Mesendoderm (in vitro differentiated cells): ENCODE measurements at regions not wholly inside any gene's neighbourhood (a gene's known extent, or its start where the extent isn't known, plus 50 kb on each side); places are given as distances from the start of the nearest gene placed in this dataset.

ENCODE experiments used
- DNase-seq: peaks from one replicate; pipeline ENCODE4 v3.0.0; 2013
- H2AK5ac ChIP-seq: 2 replicates; pipeline ENCODE4 v1.6.1; 2013; ENCODE audit warnings: low read length, inconsistent platforms
- H2BK120ac ChIP-seq: 2 replicates; pipeline ENCODE4 v1.6.1; 2013; ENCODE audit warnings: low read depth, mild to moderate bottlenecking, low read length, moderate library complexity, mixed read lengths
- H2BK15ac ChIP-seq: replicated peaks from 2 replicates; pipeline ENCODE4 v1.6.1; 2013; ENCODE audit warnings: low read depth, mild to moderate bottlenecking, moderate library complexity
- H2BK5ac ChIP-seq: 2 replicates; pipeline ENCODE4 v1.6.1; 2013; ENCODE audit warnings: low read length, inconsistent platforms
- H3K18ac ChIP-seq: 2 replicates; pipeline ENCODE4 v1.6.1; 2013; ENCODE audit warnings: mild to moderate bottlenecking, low read length, mixed read lengths
- H3K23ac ChIP-seq: one replicate; pipeline ENCODE4 v1.6.1; 2013; ENCODE audit warnings: low read length
- H3K27ac ChIP-seq: 2 replicates; pipeline ENCODE4 v1.5.1; 2013; ENCODE audit warnings: low read depth, mild to moderate bottlenecking, inconsistent platforms, low read length, moderate library complexity
- H3K27me3 ChIP-seq: 2 replicates; pipeline ENCODE4 v1.6.1; 2013; ENCODE audit warnings: low read length, control low read depth, mild to moderate bottlenecking, inconsistent platforms; ENCODE audit not compliant: insufficient read depth, poor library complexity
- H3K36me3 ChIP-seq: 2 replicates; pipeline ENCODE4 v1.6.1; 2013; ENCODE audit warnings: low read length, inconsistent platforms; ENCODE audit not compliant: control insufficient read depth, insufficient read depth
- H3K4ac ChIP-seq: one replicate; pipeline ENCODE4 v1.6.1; 2013; ENCODE audit warnings: low read depth, mild to moderate bottlenecking, low read length, moderate library complexity
- H3K4me1 ChIP-seq: 2 replicates; pipeline ENCODE4 v1.6.1; 2013; ENCODE audit warnings: low read depth, low read length, inconsistent platforms; ENCODE audit not compliant: control insufficient read depth
- H3K4me2 ChIP-seq: 2 replicates; pipeline ENCODE4 v1.6.1; 2013; ENCODE audit warnings: low read length
- H3K4me3 ChIP-seq: 2 replicates; pipeline ENCODE4 v1.5.1; 2013; ENCODE audit warnings: mild to moderate bottlenecking, low read length
- H3K56ac ChIP-seq: one replicate; pipeline ENCODE4 v1.6.1; 2013; ENCODE audit warnings: low read length
- H3K79me1 ChIP-seq: 2 replicates; pipeline ENCODE4 v1.6.1; 2013; ENCODE audit warnings: low read length, inconsistent platforms
- H3K79me2 ChIP-seq: 2 replicates; pipeline ENCODE4 v1.6.1; 2013; ENCODE audit warnings: mild to moderate bottlenecking, low read length; ENCODE audit not compliant: control insufficient read depth, insufficient read depth
- H3K9ac ChIP-seq: 2 replicates; pipeline ENCODE4 v1.6.1; 2013; ENCODE audit warnings: low read length, inconsistent platforms
- H4K5ac ChIP-seq: one replicate; pipeline ENCODE4 v1.6.1; 2013; ENCODE audit warnings: low read length
- H4K8ac ChIP-seq: one replicate; pipeline ENCODE4 v1.6.1; 2013; ENCODE audit warnings: low read depth, mild to moderate bottlenecking, control low read depth, low read length, moderate library complexity
- WGBS: extraction: QIAGEN DNeasy Blood & Tissue Kit; methylation state at CpG from one replicate; pipeline ENCODE4 v1.1.7; 2013; ENCODE audit warnings: low lambda C conversion rate, missing lambda C conversion rate; ENCODE audit not compliant: insufficient coverage; ENCODE audit errors: extremely low coverage; 5-methylcytosine and 5-hydroxymethylcytosine counted together

DNA sequence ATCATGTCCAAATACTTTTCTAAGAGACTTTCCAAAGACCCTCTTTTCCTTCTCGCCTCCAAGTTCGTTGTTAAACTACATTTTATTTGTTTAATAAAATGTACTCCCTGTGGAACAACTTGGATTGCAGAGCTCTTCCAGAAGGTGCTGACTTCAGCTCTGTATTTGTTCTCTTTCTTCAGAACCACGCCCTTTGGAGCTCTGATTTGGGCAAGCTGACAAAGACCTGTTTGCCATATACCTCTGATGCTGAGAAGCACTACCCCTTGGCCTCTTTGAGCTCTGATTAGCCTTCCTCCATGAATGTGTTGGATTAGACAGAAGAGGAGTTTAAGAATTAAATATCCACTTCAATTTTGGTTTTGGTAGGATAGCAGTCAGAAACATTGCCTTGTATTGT, 815.1 kb upstream of the POU3F4 start:
- H4K8ac ChIP-seq: no peak overlapping the region
- no peaks in the 10 kb centered on the region for H3K36me3 ChIP-seq
- no peaks in the 10 kb centered on the region for H3K4me1 ChIP-seq
- H3K79me2 ChIP-seq: no peaks in the 10 kb centered on the region
- no peaks in the 10 kb centered on the region for H3K27me3 ChIP-seq
- no peak overlapping the region for H3K23ac ChIP-seq
- no peak overlapping the region for H3K4ac ChIP-seq
- H3K56ac ChIP-seq: no peak overlapping the region
- no peak overlapping the region for H2BK15ac ChIP-seq
- no peak overlapping the region for H4K5ac ChIP-seq
- DNase-seq: no peak
- H3K27ac ChIP-seq: no peak overlapping the region
- no peak overlapping the region for H3K4me3 ChIP-seq
- no peak overlapping the region for H2AK5ac ChIP-seq
- H2BK5ac ChIP-seq: no peak overlapping the region
- no CpG with 5 or more reads among the region's 3 CpGs for WGBS
- no peak overlapping the region for H3K18ac ChIP-seq
- no peak overlapping the region for H2BK120ac ChIP-seq
- no peaks in the 10 kb centered on the region for H3K79me1 ChIP-seq
- no peak overlapping the region for H3K4me2 ChIP-seq
- no peak overlapping the region for H3K9ac ChIP-seq

DNA sequence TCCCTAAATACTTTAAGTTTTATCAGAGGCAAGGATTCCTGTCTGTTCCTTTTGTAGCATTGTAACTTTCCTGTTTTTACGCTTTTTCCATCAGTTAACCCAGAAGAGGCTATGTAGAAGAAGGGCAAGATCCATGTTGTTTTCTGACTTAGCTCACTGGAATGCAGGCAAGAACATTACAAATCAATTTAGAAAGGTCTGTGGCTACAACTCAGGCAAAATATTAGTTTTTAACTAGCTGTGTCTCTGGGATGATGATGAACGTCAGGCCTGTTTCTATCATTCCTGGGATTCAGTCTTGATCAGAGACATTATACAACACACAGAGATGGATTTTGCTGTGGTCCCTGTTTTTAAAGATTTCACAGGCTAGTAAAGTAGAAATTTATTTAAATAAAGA, 813.0 kb upstream of the POU3F4 start:
- no peak overlapping the region for H3K4me3 ChIP-seq
- H3K79me2 ChIP-seq: no peaks in the 10 kb centered on the region
- no peak for DNase-seq
- no peak overlapping the region for H2BK15ac ChIP-seq
- H4K5ac ChIP-seq: no peak overlapping the region
- H3K36me3 ChIP-seq: no peaks in the 10 kb centered on the region
- no peak overlapping the region for H3K27ac ChIP-seq
- no peak overlapping the region for H3K56ac ChIP-seq
- H3K23ac ChIP-seq: no peak overlapping the region
- H2BK5ac ChIP-seq: no peak overlapping the region
- no peak overlapping the region for H4K8ac ChIP-seq
- H3K4me1 ChIP-seq: no peaks in the 10 kb centered on the region
- H3K18ac ChIP-seq: no peak overlapping the region
- WGBS: no CpG with 5 or more reads among the region's 2 CpGs
- no peak overlapping the region for H3K4me2 ChIP-seq
- no peak overlapping the region for H2BK120ac ChIP-seq
- H3K27me3 ChIP-seq: no peaks in the 10 kb centered on the region
- no peak overlapping the region for H3K4ac ChIP-seq
- no peak overlapping the region for H2AK5ac ChIP-seq
- H3K9ac ChIP-seq: no peak overlapping the region
- H3K79me1 ChIP-seq: no peaks in the 10 kb centered on the region

DNA sequence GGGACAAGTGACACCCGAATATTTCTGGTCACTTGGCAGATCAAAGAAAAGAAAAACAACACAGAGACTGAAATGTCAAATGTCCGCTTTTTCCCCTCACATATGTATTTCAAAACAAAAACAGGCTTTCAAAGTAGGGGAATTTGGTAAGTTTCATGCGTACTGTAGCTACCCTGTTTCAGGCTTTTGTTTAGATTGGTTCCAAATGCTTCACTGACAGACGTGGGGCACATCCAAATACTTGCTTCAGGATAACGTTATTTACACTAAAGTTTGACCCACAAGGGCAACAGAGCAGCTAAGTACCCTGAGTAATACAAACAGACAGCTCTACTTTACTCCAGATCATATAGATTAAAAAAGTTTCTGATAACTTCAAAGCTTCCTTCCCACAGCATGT, 804.5 kb upstream of the POU3F4 start:
- no peak overlapping the region for H4K8ac ChIP-seq
- no peaks in the 10 kb centered on the region for H3K79me1 ChIP-seq
- no peak overlapping the region for H2BK15ac ChIP-seq
- no peak overlapping the region for H3K4me3 ChIP-seq
- no peak overlapping the region for H2BK5ac ChIP-seq
- H3K4me2 ChIP-seq: no peak overlapping the region
- H3K79me2 ChIP-seq: no peaks in the 10 kb centered on the region
- H3K23ac ChIP-seq: no peak overlapping the region
- H3K4ac ChIP-seq: no peak overlapping the region
- no peaks in the 10 kb centered on the region for H3K27me3 ChIP-seq
- no peaks in the 10 kb centered on the region for H3K4me1 ChIP-seq
- WGBS: no CpG with 5 or more reads among the region's 5 CpGs
- no peak overlapping the region for H2AK5ac ChIP-seq
- H3K36me3 ChIP-seq: no peaks in the 10 kb centered on the region
- H2BK120ac ChIP-seq: no peak overlapping the region
- H3K56ac ChIP-seq: no peak overlapping the region
- H4K5ac ChIP-seq: no peak overlapping the region
- H3K27ac ChIP-seq: no peak overlapping the region
- DNase-seq: no peak
- H3K18ac ChIP-seq: no peak overlapping the region
- no peak overlapping the region for H3K9ac ChIP-seq

DNA sequence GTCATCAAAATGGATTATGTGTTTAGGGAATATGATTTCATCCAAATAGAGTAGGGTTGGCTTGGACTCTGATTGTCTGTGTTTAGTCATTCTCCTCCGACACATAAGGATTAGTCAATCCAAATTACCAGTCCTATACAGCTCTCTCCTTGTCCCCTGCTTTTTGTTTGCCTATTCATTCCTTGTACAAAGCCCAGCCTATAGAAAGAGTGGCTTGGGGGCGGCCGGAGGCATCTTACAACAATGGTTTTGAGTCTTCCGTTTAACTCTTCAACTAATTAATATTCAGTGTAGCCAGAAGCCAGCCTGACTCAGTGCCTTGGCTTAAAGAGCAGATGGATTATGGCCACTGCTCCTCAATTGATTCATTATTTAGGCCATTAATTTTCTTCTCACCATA, 796.6 kb upstream of the POU3F4 start:
- Histone ChIP-seq H3K79me2 (no peaks in the 10 kb centered on the region), H3K36me3 (no peaks in the 10 kb centered on the region), H3K4ac (no peak overlapping the region), H2BK5ac (no peak overlapping the region), H3K27ac (no peak overlapping the region), H3K4me1 (no peaks in the 10 kb centered on the region), H3K4me3 (no peak overlapping the region), H3K18ac (no peak overlapping the region), H3K56ac (no peak overlapping the region), H2BK120ac (no peak overlapping the region), H3K23ac (no peak overlapping the region), H4K5ac (no peak overlapping the region), H2AK5ac (no peak overlapping the region), H3K79me1 (no peaks in the 10 kb centered on the region), H3K27me3 (no peaks in the 10 kb centered on the region), H3K9ac (no peak overlapping the region), H3K4me2 (no peak overlapping the region), H4K8ac (no peak overlapping the region), H2BK15ac (no peak overlapping the region)
- DNase-seq: no peak
- no CpG with 5 or more reads among the region's 4 CpGs for WGBS

DNA sequence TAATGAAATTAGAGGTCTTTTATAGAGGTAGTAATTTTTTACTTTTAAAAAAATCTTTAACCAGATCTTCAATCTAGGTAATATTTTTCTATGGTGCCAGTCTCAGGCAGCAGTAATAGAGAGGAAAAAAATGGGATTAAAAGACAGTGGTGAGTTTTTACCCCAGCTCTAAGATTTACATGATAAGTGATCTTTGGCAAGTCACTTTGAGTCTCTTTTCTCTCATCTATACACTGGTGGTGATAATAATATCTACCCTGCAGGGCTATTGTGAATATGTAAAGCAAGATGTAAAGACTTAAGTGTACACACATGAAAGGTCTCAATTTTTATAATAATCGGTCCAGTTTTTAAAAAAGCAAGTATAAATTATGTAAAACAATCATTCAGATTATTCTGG, 786.2 kb upstream of the POU3F4 start:
- Histone ChIP-seq H3K79me1 (no peaks in the 10 kb centered on the region), H3K36me3 (no peaks in the 10 kb centered on the region), H3K4me3 (no peak overlapping the region), H3K27ac (no peak overlapping the region), H3K9ac (no peak overlapping the region), H3K27me3 (no peaks in the 10 kb centered on the region), H3K4me2 (no peak overlapping the region), H3K79me2 (no peaks in the 10 kb centered on the region), H3K23ac (no peak overlapping the region), H4K5ac (no peak overlapping the region), H2BK5ac (no peak overlapping the region), H2AK5ac (no peak overlapping the region), H3K4ac (no peak overlapping the region), H2BK15ac (no peak overlapping the region), H2BK120ac (no peak overlapping the region), H3K4me1 (no peaks in the 10 kb centered on the region), H3K56ac (no peak overlapping the region), H4K8ac (no peak overlapping the region), H3K18ac (no peak overlapping the region)
- WGBS: no CpG with 5 or more reads among the region's 1 CpG
- DNase-seq: no peak

DNA sequence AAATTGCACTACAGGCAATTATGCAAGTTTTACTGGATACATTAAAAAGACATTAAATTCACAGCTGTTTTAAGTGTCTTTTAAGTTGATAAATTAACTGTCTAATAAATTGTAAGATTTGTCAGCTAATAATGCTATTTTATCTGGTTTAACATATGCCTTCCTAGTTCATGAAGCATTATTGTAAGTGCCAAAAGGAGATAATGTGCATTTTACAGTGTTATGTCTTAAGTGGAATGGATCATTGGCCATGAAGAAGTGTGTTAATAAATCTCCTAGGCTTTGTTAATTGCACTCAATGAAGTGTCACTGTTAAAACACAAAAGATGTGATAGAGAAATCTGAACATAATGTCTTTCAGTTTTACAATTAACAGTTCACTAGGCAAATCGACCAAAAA, 784.3 kb upstream of the POU3F4 start:
- Histone ChIP-seq H3K27me3 (no peaks in the 10 kb centered on the region), H3K36me3 (no peaks in the 10 kb centered on the region)
- no CpG with 5 or more reads among the region's 1 CpG for WGBS

More for the DNA sequence above, 784.3 kb upstream of the POU3F4 start:
- no peak overlapping the region for H2BK120ac ChIP-seq
- H3K4ac ChIP-seq: no peak overlapping the region
- no peak overlapping the region for H2AK5ac ChIP-seq
- no peaks in the 10 kb centered on the region for H3K4me1 ChIP-seq
- H4K8ac ChIP-seq: no peak overlapping the region
- H4K5ac ChIP-seq: no peak overlapping the region
- no peak for DNase-seq
- H2BK15ac ChIP-seq: no peak overlapping the region
- no peak overlapping the region for H3K4me2 ChIP-seq
- H3K23ac ChIP-seq: no peak overlapping the region
- H3K4me3 ChIP-seq: no peak overlapping the region
- no peaks in the 10 kb centered on the region for H3K79me1 ChIP-seq
- H3K9ac ChIP-seq: no peak overlapping the region
- no peak overlapping the region for H3K18ac ChIP-seq
- H2BK5ac ChIP-seq: no peak overlapping the region
- H3K56ac ChIP-seq: no peak overlapping the region
- H3K27ac ChIP-seq: no peak overlapping the region
- no peaks in the 10 kb centered on the region for H3K79me2 ChIP-seq
